Skeletal muscle tissue (tissue), 3 donors: ENCODE measurements at regions not wholly inside any gene's neighbourhood (a gene's known extent, or its start where the extent isn't known, plus 50 kb on each side); places are given as distances from the start of the nearest gene placed in this dataset.

Experiments used
- H3K27ac ChIP-seq: one replicate; pipeline ENCODE4 v1.7.0; 2013; ENCODE audit warnings: mild to moderate bottlenecking, low read depth, low read length, inconsistent platforms
- H3K27me3 ChIP-seq, 3 donors: one replicate each; pipeline ENCODE4 v1.7.0; 2013; ENCODE audit warnings: low read length in 3 of 3; ENCODE audit not compliant: control insufficient read depth in 3 of 3, insufficient read depth in 3 of 3
- H3K36me3 ChIP-seq, 3 donors: one replicate each; pipeline ENCODE4 v1.7.0; 2013; ENCODE audit warnings: low read length in 3 of 3; ENCODE audit not compliant: control insufficient read depth in 3 of 3, insufficient read depth in 3 of 3
- H3K4me1 ChIP-seq, 3 donors: one replicate each; pipeline ENCODE4 v1.7.0; 2013; ENCODE audit warnings: low read length in 3 of 3, mild to moderate bottlenecking in 3 of 3; ENCODE audit not compliant: control insufficient read depth in 3 of 3, insufficient read depth in 3 of 3
- H3K4me3 ChIP-seq, 3 donors: one replicate each; pipeline ENCODE4 v1.7.0; 2013; ENCODE audit warnings: low read length in 3 of 3
- H3K9ac ChIP-seq, 3 donors: one replicate each; pipeline ENCODE4 v1.7.0; 2013; ENCODE audit warnings: low read length in 3 of 3, mild to moderate bottlenecking in 3 of 3, moderate library complexity in 2 of 3, low read depth in 1 of 3
- H3K9me3 ChIP-seq, 3 donors: one replicate each; pipeline ENCODE4 v1.7.0; 2013; ENCODE audit warnings: low read length in 3 of 3; ENCODE audit not compliant: control insufficient read depth in 3 of 3
- donor health status: Osteomylitis.

DNA sequence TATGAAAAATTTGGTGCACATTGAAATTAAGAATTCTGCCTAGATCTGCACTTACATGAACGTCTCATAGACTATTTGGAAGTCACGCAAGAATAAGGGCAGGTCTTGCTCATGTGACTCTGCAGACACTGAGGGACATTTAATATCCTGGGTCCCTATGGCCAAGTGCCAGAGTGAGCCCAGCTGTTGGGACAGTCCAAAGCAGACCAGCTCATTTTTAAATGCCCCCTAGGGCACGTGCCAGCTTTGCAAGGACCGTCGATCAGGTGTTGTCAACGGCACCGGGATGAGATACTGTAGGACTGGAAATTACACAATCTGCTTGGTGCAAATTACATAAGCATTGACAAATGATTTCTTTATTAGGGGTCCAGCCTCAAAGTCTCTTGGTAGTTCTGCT lies 293.6 kb downstream of the TEX29 start:
- Histone ChIP-seq H3K27ac (no peak overlapping the region), H3K9me3 (peaks cover 0 to 3% (median 0%) of the 10 kb centered on the region in 3 donors), H3K4me3 (no peak overlapping the region), H3K9ac (no peak overlapping the region), H3K4me1 (no peaks in the 10 kb centered on the region), H3K27me3 (peaks cover 0 to 26% (median 0%) of the 10 kb centered on the region in 3 donors), H3K36me3 (no peaks in the 10 kb centered on the region)

DNA sequence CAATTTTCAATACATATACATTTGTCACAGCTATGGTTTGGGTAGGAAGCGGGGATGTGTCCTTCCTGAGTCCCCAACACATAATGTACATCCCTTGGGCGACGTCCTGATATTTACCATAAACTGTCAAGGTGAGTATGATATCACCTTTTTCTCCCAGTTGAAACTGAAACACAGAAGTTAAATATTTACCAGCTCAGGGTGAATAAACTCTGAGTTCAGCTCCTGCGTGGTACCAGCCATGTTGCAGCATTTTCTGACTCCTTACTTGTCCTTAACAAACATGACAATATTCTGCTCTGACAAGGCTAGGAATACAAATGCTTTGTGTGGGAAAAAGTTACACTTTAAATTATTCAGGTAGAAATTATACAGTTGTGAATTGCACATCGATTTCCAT lies 294.2 kb downstream of the TEX29 start:
- Histone ChIP-seq H3K27me3 (peaks cover 0 to 22% (median 0%) of the 10 kb centered on the region in 3 donors), H3K4me1 (no peaks in the 10 kb centered on the region), H3K36me3 (no peaks in the 10 kb centered on the region)

DNA sequence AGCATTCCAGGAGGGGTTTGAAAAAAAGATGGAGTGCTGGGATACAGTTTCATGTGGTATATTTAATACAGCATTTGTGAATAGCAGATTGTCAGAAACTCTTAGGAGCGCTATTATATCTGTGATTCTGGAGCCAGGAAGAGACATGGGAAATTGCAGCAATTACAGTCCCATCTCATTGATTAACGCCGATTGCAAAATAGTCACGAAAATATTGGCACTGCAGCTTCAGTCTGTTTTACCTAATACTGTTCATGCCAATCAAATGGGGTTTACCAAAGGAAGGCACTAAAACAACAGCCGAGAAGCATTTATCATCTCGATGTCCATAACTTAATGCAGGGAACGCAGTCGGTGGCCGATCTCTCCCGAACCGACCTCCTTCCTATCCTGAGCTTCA lies 295.8 kb downstream of the TEX29 start:
- Histone ChIP-seq H3K27ac (no peak overlapping the region), H3K4me1 (no peaks in the 10 kb centered on the region), H3K9ac (no peak overlapping the region), H3K27me3 (peaks cover 0 to 25% (median 4%) of the 10 kb centered on the region in 3 donors), H3K9me3 (no peaks in the 10 kb centered on the region), H3K36me3 (no peaks in the 10 kb centered on the region), H3K4me3 (no peak overlapping the region)

More for the DNA sequence above, 294.2 kb downstream of the TEX29 start:
- peaks cover 0 to 3% (median 0%) of the 10 kb centered on the region in 3 donors for H3K9me3 ChIP-seq
- no peak overlapping the region for H3K9ac ChIP-seq
- H3K4me3 ChIP-seq = no peak overlapping the region
- no peak overlapping the region for H3K27ac ChIP-seq

DNA sequence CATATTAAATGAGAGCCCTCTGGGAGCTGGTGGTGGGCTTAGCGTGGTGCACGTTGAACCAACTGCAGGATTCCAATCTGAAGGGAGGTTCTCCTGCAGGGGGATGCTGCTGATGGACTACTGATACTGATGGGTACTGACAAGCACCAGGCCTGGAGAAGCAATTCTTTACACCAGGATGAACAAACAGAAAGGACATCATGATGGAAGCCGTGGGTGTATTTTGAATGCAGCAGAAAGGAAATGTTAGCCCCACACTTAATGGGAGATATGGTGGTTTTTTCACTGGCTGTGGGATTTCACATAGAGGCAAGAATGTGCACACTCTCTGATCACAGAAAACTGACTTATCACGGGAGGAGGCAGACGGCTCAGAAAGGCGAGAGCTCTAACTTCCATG lies 299.7 kb downstream of the TEX29 start:
- peaks cover 0 to 23% (median 4%) of the 10 kb centered on the region in 3 donors for H3K27me3 ChIP-seq
- peaks cover 0 to 3% (median 0%) of the 10 kb centered on the region in 3 donors for H3K9me3 ChIP-seq
- no peak overlapping the region for H3K4me3 ChIP-seq
- H3K4me1 ChIP-seq = no peaks in the 10 kb centered on the region
- no peaks in the 10 kb centered on the region for H3K36me3 ChIP-seq
- H3K27ac ChIP-seq = no peak overlapping the region
- H3K9ac ChIP-seq = no peak overlapping the region

DNA sequence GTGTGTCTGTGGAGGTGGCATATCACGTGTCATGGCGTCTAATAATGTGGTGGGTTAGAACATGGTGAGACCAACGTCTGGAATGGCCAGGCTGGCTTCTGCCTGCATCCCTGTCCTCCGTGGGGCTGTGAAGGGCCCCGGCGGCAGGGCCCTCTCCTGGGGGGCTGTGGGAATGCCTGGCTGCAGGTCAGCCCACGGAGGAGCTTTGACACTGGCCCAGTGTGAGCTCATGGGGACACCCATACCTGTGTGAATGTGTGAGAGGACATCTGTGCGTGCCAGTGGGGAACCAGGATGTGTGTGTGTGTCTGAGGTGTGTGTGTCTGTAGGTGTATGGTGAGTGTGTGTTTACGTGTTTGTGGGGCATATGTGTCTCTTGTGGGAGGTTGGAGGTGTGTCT lies 300.1 kb downstream of the TEX29 start:
- Histone ChIP-seq H3K27me3 (peaks cover 0 to 23% (median 4%) of the 10 kb centered on the region in 3 donors), H3K9me3 (peaks cover 0 to 3% (median 0%) of the 10 kb centered on the region in 3 donors), H3K9ac (no peak overlapping the region), H3K4me3 (no peak overlapping the region), H3K4me1 (no peaks in the 10 kb centered on the region), H3K36me3 (no peaks in the 10 kb centered on the region), H3K27ac (no peak overlapping the region)

DNA sequence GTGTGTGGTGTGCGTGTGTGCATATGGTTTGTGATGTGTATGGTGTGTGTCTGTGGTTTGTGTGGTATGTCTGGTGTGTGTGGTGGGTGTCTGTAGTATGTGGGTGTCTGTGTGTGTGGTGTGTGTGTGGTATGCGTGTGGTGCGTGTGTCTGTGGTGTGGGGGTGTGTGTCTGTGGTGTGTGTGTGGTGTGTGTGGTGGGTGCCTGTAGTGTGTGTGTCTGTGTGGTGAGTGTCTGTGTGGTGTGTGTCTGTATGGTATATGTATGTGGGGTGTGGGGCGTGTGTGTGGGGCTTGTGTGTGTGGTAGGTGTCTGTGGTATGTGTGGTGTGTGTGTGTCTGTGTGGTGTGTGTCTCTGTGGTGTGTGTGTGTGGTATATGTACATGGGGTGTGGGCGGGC lies 300.7 kb downstream of the TEX29 start:
- Histone ChIP-seq H3K27me3 (peaks cover 0 to 23% (median 4%) of the 10 kb centered on the region in 3 donors), H3K9ac (no peak overlapping the region), H3K4me3 (no peak overlapping the region), H3K27ac (no peak overlapping the region), H3K9me3 (peaks cover 0 to 3% (median 0%) of the 10 kb centered on the region in 3 donors), H3K36me3 (no peaks in the 10 kb centered on the region), H3K4me1 (no peaks in the 10 kb centered on the region)

DNA sequence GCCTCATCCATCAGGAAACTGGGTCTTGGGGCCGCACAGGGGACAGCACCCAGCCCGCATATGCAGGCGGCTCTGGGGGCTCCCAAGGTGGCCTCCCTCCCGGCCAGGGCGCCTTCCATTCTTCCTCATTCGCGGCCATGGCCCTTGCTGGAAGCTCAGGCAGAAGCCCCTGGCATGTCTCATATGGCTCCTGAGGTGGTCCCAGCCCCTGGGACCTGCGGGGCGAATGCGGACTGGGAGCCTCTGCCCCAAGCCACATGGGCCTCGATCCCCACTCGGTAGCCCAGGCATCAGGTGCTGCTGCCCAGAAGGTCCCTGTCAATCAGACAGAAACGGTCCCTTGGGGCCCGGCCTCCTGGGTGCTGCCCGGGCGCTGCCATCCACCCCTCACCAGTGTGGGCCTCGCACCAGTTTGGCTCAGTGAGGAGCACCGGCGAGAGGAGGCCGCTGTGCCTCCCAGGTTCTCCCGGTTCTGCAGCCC lies 301.6 kb downstream of the TEX29 start:
- no peak overlapping the region for H3K27ac ChIP-seq
- H3K9me3 ChIP-seq = peaks cover 0 to 3% (median 0%) of the 10 kb centered on the region in 3 donors
- peaks cover 0 to 27% (median 4%) of the 10 kb centered on the region in 3 donors for H3K27me3 ChIP-seq

DNA sequence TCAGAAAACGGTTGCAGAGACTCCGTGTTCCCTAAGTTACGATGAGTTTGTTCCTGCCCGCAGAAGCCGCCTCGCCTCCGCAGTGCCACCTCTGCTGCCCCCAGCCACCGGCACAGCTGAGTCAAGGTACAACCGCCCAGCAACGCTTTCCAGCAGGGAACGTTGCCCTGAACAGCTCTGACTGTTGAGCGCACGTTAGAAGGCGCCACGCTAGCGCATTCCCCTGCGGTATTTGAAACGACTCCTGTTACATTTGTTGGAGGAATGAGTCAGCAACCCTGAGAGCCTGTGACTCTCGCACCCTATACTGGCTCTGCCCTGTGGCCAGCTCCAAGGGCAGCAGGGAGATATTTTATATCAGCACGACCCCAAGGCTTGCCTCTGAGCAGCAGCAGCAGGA lies 302.8 kb downstream of the TEX29 start:
- Histone ChIP-seq H3K9ac (no peak overlapping the region), H3K36me3 (no peaks in the 10 kb centered on the region), H3K27ac (no peak overlapping the region), H3K4me1 (no peaks in the 10 kb centered on the region), H3K4me3 (no peak overlapping the region), H3K27me3 (peaks cover 0 to 35% (median 4%) of the 10 kb centered on the region in 3 donors), H3K9me3 (peaks cover 0 to 3% (median 0%) of the 10 kb centered on the region in 3 donors)

More for the DNA sequence above, 301.6 kb downstream of the TEX29 start:
- no peak overlapping the region for H3K9ac ChIP-seq
- H3K4me1 ChIP-seq = no peaks in the 10 kb centered on the region
- H3K36me3 ChIP-seq = no peaks in the 10 kb centered on the region
- H3K4me3 ChIP-seq = no peak overlapping the region

DNA sequence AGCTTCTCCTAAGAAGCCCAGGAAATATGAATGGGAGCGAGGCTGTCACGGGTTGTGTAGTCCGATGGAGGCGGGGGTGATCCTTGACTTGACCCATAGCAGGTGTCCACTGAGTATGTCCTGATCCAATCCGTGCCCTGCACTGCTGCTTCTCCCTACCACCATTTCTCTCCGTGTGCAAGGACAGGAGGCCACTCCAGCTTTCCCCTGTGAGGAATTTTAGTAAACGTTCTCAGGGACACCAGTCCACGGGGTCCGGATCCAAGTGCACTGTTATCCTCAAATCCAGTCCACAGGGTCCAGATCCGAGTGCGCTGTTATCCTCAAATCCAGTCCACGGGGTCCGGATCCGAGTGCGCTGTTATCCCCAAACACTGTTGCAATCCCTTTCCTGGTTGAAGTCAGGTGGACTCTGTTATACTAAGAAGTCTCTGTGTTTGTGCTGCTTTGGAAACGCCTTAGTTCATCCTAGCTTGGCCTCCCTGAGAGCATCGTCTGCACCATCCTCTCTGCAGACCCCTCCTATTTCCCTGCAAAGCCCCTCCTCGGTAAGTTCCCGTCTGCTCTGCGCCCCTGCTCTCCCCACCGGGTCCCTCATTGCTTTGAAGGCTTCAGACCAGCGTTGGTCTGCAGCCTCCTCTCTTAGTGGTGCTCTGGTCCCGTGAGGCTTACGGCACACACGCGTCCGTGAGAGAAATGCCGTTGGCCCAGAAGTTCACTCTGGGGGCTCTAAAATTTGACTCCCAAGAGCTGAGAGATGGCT lies 303.5 kb downstream of the TEX29 start:
- peaks cover 0 to 3% (median 0%) of the 10 kb centered on the region in 3 donors for H3K9me3 ChIP-seq
- H3K27me3 ChIP-seq = peaks cover 2 to 32% (median 4%) of the 10 kb centered on the region in 3 donors
- no peaks in the 10 kb centered on the region for H3K36me3 ChIP-seq
- H3K4me3 ChIP-seq = no peak overlapping the region
- no peaks in the 10 kb centered on the region for H3K4me1 ChIP-seq
- no peak overlapping the region for H3K9ac ChIP-seq
- no peak overlapping the region for H3K27ac ChIP-seq

DNA sequence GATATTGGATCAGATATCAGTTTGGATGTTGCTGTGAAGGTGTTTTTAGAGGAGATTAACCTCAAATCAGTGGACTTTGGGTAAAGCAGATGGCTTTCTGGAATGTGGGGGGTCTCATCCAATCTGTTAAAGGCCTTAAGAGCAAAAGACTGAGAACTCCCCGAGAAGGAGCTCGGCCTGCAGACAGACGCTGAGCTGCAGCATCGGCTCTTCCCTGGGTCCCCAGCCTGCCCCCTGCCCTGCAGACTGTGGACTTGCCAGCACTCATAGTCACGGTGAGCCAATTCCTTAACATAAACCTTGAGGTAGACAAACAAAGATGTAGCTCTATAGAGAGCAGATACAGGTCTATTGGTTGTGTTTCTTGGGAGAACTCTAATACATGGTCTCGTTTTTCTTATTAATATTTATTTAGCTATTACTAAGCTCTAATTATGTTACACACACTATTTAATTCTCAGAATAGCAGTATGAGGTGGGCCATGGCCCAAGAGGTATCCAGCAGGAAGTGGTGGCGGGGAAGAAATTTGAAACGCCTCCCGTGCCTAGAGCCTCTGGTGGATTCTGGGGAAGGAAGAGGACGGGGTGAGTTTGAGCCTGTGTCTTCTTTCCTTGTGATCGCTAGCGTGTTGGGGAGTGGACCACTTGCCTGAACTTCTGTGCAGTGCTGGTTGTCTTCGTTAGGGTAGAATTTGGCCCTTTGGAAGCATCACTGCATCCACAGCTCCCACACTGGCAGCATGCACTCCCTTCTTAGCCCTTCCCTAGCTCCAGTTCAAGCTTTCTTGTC lies 305.3 kb downstream of the TEX29 start:
- Histone ChIP-seq H3K4me3 (no peak overlapping the region), H3K27ac (no peak overlapping the region), H3K27me3 (peaks cover 2 to 31% (median 6%) of the 10 kb centered on the region in 3 donors), H3K36me3 (no peaks in the 10 kb centered on the region), H3K9ac (no peak overlapping the region), H3K9me3 (peaks cover 0 to 3% (median 0%) of the 10 kb centered on the region in 3 donors), H3K4me1 (no peaks in the 10 kb centered on the region)
